Ectodermal cell (in vitro differentiated cells): ENCODE measurements at regions not wholly inside any gene's neighbourhood (a gene's known extent, or its start where the extent isn't known, plus 50 kb on each side); places are given as distances from the start of the nearest gene placed in this dataset.

ENCODE experiments used
- H3K27ac ChIP-seq: 2 replicates; pipeline ENCODE4 v1.7.0; 2013; ENCODE audit warnings: mild to moderate bottlenecking, low read depth, low read length; ENCODE audit not compliant: insufficient read depth, poor library complexity, severe bottlenecking
- H3K27me3 ChIP-seq: 2 replicates; pipeline ENCODE4 v1.7.0; 2013; ENCODE audit warnings: mild to moderate bottlenecking, low read length; ENCODE audit not compliant: insufficient read depth, control insufficient read depth, poor library complexity, severe bottlenecking
- H3K36me3 ChIP-seq: one replicate; pipeline ENCODE4 v1.7.0; 2013; ENCODE audit warnings: low read length; ENCODE audit not compliant: control insufficient read depth, insufficient read depth
- H3K4me1 ChIP-seq: one replicate; pipeline ENCODE4 v1.7.0; 2013; ENCODE audit warnings: low read length; ENCODE audit not compliant: control insufficient read depth, insufficient read depth
- H3K4me3 ChIP-seq: 2 replicates; pipeline ENCODE4 v1.7.0; 2013; ENCODE audit warnings: low read depth, low read length, control low read depth; ENCODE audit not compliant: insufficient read depth
- H3K9me3 ChIP-seq: 2 replicates; pipeline ENCODE4 v1.7.0; 2013; ENCODE audit warnings: mild to moderate bottlenecking, low read length, moderate library complexity; ENCODE audit not compliant: control insufficient read depth
- WGBS, 2 experiments: methylation state at CpG; one replicate each; pipeline ENCODE4 v1.1.7; 2013; ENCODE audit warnings: missing lambda C conversion rate in 2 of 2; 5-methylcytosine and 5-hydroxymethylcytosine counted together

GRCh38 chr14:48955857-48956256 lies 630.3 kb downstream of the RPS29 start:
- Histone ChIP-seq H3K27me3 (no peaks in the 10 kb centered on the region), H3K36me3 (no peaks in the 10 kb centered on the region), H3K4me1 (no peaks in the 10 kb centered on the region), H3K9me3 (no peaks in the 10 kb centered on the region), H3K4me3 (no peak overlapping the region), H3K27ac (no peak overlapping the region)
- WGBS, 2 experiments: 92 to 100% methylated on average over 1 of the region's 1 CpG

GRCh38 chr14:48954446-48954845 lies 631.7 kb downstream of the RPS29 start:
- no peaks in the 10 kb centered on the region for H3K27me3 ChIP-seq

GRCh38 chr14:48944809-48945208 lies 641.4 kb downstream of the RPS29 start:
- Histone ChIP-seq H3K9me3 (no peaks in the 10 kb centered on the region), H3K4me1 (no peaks in the 10 kb centered on the region), H3K27ac (no peak overlapping the region), H3K36me3 (no peaks in the 10 kb centered on the region), H3K4me3 (no peak overlapping the region), H3K27me3 (no peaks in the 10 kb centered on the region)
- WGBS, 2 experiments: 93 to 94% methylated on average over 3 to 4 of the region's 4 CpGs

More at GRCh38 chr14:48954446-48954845, 631.7 kb downstream of the RPS29 start:
- 82 to 91% methylated on average over 1 of the region's 1 CpG for WGBS, 2 experiments
- no peaks in the 10 kb centered on the region for H3K9me3 ChIP-seq
- no peak overlapping the region for H3K4me3 ChIP-seq
- no peaks in the 10 kb centered on the region for H3K4me1 ChIP-seq
- no peak overlapping the region for H3K27ac ChIP-seq
- no peaks in the 10 kb centered on the region for H3K36me3 ChIP-seq

GRCh38 chr14:48943913-48944312 lies 642.3 kb downstream of the RPS29 start:
- 93 to 98% methylated on average over 4 of the region's 4 CpGs for WGBS, 2 experiments
- Histone ChIP-seq H3K4me3 (no peak overlapping the region), H3K36me3 (no peaks in the 10 kb centered on the region), H3K27me3 (no peaks in the 10 kb centered on the region), H3K27ac (no peak overlapping the region), H3K4me1 (no peaks in the 10 kb centered on the region), H3K9me3 (no peaks in the 10 kb centered on the region)

GRCh38 chr14:48937541-48938195 lies 648.5 kb downstream of the RPS29 start:
- H3K27ac ChIP-seq: no peak overlapping the region
- WGBS, 2 experiments: 90 to 91% methylated on average over 10 of the region's 10 CpGs
- H3K27me3 ChIP-seq: no peaks in the 10 kb centered on the region
- H3K36me3 ChIP-seq: no peaks in the 10 kb centered on the region
- H3K9me3 ChIP-seq: no peaks in the 10 kb centered on the region
- H3K4me3 ChIP-seq: no peak overlapping the region
- H3K4me1 ChIP-seq: no peaks in the 10 kb centered on the region

GRCh38 chr14:48936849-48937248 lies 649.3 kb downstream of the RPS29 start:
- Histone ChIP-seq H3K4me1 (no peaks in the 10 kb centered on the region), H3K9me3 (no peaks in the 10 kb centered on the region), H3K27me3 (no peaks in the 10 kb centered on the region), H3K27ac (no peak overlapping the region), H3K36me3 (no peaks in the 10 kb centered on the region), H3K4me3 (no peak overlapping the region)
- WGBS, 2 experiments: 92% methylated on average over 1 of the region's 1 CpG; no CpG with 5 or more reads in 1 of the 2 experiments

GRCh38 chr14:48936362-48936761 lies 649.8 kb downstream of the RPS29 start:
- WGBS, 2 experiments: 86% methylated on average over 2 of the region's 2 CpGs
- Histone ChIP-seq H3K4me3 (no peak overlapping the region), H3K36me3 (no peaks in the 10 kb centered on the region), H3K27ac (no peak overlapping the region), H3K27me3 (no peaks in the 10 kb centered on the region), H3K9me3 (no peaks in the 10 kb centered on the region), H3K4me1 (no peaks in the 10 kb centered on the region)

GRCh38 chr14:48925184-48925583 lies 661.0 kb downstream of the RPS29 start:
- no peaks in the 10 kb centered on the region for H3K9me3 ChIP-seq
- WGBS, 2 experiments: 87 to 92% methylated on average over 6 of the region's 6 CpGs
- no peaks in the 10 kb centered on the region for H3K4me1 ChIP-seq
- H3K36me3 ChIP-seq: no peaks in the 10 kb centered on the region
- H3K27ac ChIP-seq: no peak overlapping the region
- no peak overlapping the region for H3K4me3 ChIP-seq
- no peaks in the 10 kb centered on the region for H3K27me3 ChIP-seq

GRCh38 chr14:48914921-48915320 lies 671.3 kb downstream of the RPS29 start:
- Histone ChIP-seq H3K4me3 (no peak overlapping the region), H3K9me3 (no peaks in the 10 kb centered on the region), H3K36me3 (no peaks in the 10 kb centered on the region), H3K27ac (no peak overlapping the region), H3K4me1 (no peaks in the 10 kb centered on the region), H3K27me3 (no peaks in the 10 kb centered on the region)
- 95 to 98% methylated on average over 2 of the region's 4 CpGs for WGBS, 2 experiments

- H3K36me3 ChIP-seq: no peaks in the 10 kb centered on the region
- WGBS, 2 experiments: 88 to 91% methylated on average over 1 of the region's 1 CpG
- H3K27me3 ChIP-seq: no peaks in the 10 kb centered on the region
- no peak overlapping the region for H3K4me3 ChIP-seq
- no peaks in the 10 kb centered on the region for H3K9me3 ChIP-seq
- H3K27ac ChIP-seq: no peak overlapping the region
- no peaks in the 10 kb centered on the region for H3K4me1 ChIP-seq
Observed at GRCh38 chr14:48914382-48914781, 671.8 kb downstream of the RPS29 start.

- Histone ChIP-seq H3K4me3 (no peak overlapping the region), H3K9me3 (no peaks in the 10 kb centered on the region), H3K27ac (no peak overlapping the region), H3K4me1 (no peaks in the 10 kb centered on the region), H3K36me3 (no peaks in the 10 kb centered on the region), H3K27me3 (no peaks in the 10 kb centered on the region)
- WGBS, 2 experiments: 94 to 100% methylated on average over 1 to 3 of the region's 3 CpGs
Observed at GRCh38 chr14:48900565-48900964, 685.6 kb downstream of the RPS29 start.
